SK-N-SH treated with all-trans-retinoic acid at 6 μM for 48 hours (cell line): ENCODE measurements at regions not wholly inside any gene's neighbourhood (a gene's known extent, or its start where the extent isn't known, plus 50 kb on each side); places are given as distances from the start of the nearest gene placed in this dataset.

ENCODE experiments used
- CREB5 ChIP-seq: fragments of 250-450 bp; sonication (Bioruptor Pico); IDR thresholded peaks from 2 replicates; pipeline ENCODE4 v1.5.1; 2020; ENCODE audit warnings: low read depth, mild to moderate bottlenecking, moderate library complexity
- ISL1 ChIP-seq: fragments of 250-450 bp; sonication (Bioruptor Pico); IDR thresholded peaks from 2 replicates; pipeline ENCODE4 v2.1.2; 2022; ENCODE audit warnings: mild to moderate bottlenecking, moderate library complexity
- OSR1 ChIP-seq: fragments of 250-450 bp; sonication (Bioruptor Pico); IDR thresholded peaks from 2 replicates; pipeline ENCODE4 v1.8.0; 2022; ENCODE audit warnings: moderate library complexity, mild to moderate bottlenecking, inconsistent platforms
- PATZ1 ChIP-seq: fragments of 250-450 bp; sonication (Bioruptor Pico); IDR thresholded peaks from 2 replicates; pipeline ENCODE4 v1.8.0; 2020; ENCODE audit warnings: mild to moderate bottlenecking, moderate library complexity, borderline replicate concordance
- TCF4 ChIP-seq: fragments of 250-450 bp; sonication (Bioruptor Pico); IDR thresholded peaks from 2 replicates; pipeline ENCODE4 v1.8.0; 2021; ENCODE audit warnings: mild to moderate bottlenecking, moderate library complexity, borderline replicate concordance
- ZFP3 ChIP-seq: fragments of 250-450 bp; sonication (Bioruptor Pico); IDR thresholded peaks from 2 replicates; pipeline ENCODE4 v1.5.0; 2020; ENCODE audit warnings: mild to moderate bottlenecking, moderate library complexity
- TF ChIP-seq, protein P1 (sequence below): fragments of 250-450 bp; sonication (Bioruptor Pico); IDR thresholded peaks from 2 replicates; pipeline ENCODE4 v1.5.1; 2021; ENCODE audit warnings: mild to moderate bottlenecking, moderate library complexity

DNA sequence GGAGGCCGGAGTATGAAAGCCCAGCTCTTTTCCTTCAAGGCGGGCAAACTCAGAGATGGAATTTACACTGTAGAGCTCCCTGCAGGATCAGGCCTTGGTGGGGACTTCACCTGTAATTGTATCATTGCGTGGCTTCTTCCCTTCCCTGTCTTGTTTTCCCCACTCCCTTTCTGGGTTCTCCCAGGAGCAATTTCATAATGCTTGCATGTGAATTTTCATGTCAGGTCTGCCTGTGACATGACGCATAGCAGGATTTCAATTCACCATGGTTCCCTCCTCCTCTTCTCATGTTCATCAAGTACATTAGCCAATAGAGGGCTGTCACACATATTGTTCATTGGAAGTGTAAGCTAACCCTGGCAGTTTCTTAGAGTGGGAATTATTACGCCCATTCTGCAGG lies 197.7 kb downstream of the RPS24 start:
- TF ChIP-seq TCF4 (no peak), OSR1 (CRISPR knock-in tag) (no peak), PATZ1 (no peak), ZFP3 (CRISPR knock-in tag) (no peak), CREB5 (CRISPR knock-in tag) (no peak), ISL1 (CRISPR knock-in tag) (no peak)
- TF ChIP-seq, protein P1, sequence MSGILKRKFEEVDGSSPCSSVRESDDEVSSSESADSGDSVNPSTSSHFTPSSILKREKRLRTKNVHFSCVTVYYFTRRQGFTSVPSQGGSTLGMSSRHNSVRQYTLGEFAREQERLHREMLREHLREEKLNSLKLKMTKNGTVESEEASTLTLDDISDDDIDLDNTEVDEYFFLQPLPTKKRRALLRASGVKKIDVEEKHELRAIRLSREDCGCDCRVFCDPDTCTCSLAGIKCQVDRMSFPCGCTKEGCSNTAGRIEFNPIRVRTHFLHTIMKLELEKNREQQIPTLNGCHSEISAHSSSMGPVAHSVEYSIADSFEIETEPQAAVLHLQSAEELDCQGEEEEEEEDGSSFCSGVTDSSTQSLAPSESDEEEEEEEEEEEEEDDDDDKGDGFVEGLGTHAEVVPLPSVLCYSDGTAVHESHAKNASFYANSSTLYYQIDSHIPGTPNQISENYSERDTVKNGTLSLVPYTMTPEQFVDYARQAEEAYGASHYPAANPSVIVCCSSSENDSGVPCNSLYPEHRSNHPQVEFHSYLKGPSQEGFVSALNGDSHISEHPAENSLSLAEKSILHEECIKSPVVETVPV (CRISPR knock-in tag) = no peak
